Left lung (tissue), 4 donors: ENCODE measurements at regions not wholly inside any gene's neighbourhood (a gene's known extent, or its start where the extent isn't known, plus 50 kb on each side); places are given as distances from the start of the nearest gene placed in this dataset.

Experiments used
- ATAC-seq: fragments of 200-7000 bp; cut with Tn5 transposase; one replicate; pipeline ENCODE4 v1.9.1; 2020; ENCODE audit warnings: moderate library complexity
- DNase-seq, 4 donors: peaks; one replicate each; pipeline ENCODE4 v3.0.0-alpha.2; 2013 to 2020
- H3K27ac ChIP-seq, 2 donors: fragments of 200-600 bp; sonication (generic) in 1 of 2; one replicate each; pipeline versions ENCODE4 v1.5.0 to v1.8.0; 2020 to 2021
- H3K27me3 ChIP-seq, 2 donors: fragments of 200-600 bp; sonication (generic) in 1 of 2; one replicate each; pipeline versions ENCODE4 v1.5.0 to v1.8.0; 2020 to 2021
- H3K36me3 ChIP-seq, 2 donors: fragments of 200-600 bp; sonication (generic) in 1 of 2; one replicate each; pipeline versions ENCODE4 v1.5.0 to v1.8.0; 2020 to 2021
- H3K4me1 ChIP-seq, 2 donors: fragments of 200-600 bp; one replicate each; pipeline ENCODE4 v1.8.0; 2021
- H3K4me3 ChIP-seq, 2 donors: fragments of 200-600 bp; sonication (generic) in 1 of 2; one replicate each; pipeline versions ENCODE4 v1.5.0 to v1.8.0; 2020 to 2021; ENCODE audit warnings: mild to moderate bottlenecking in 1 of 2
- H3K9me3 ChIP-seq, 2 donors: fragments of 200-600 bp; sonication (generic) in 1 of 2; one replicate each; pipeline versions ENCODE4 v1.5.0 to v1.8.0; 2020 to 2021
- CTCF ChIP-seq, 2 donors: fragments of 200-600 bp; sonication (generic) in 1 of 2; IDR thresholded peaks; one replicate each; pipeline versions ENCODE4 v1.5.0 to v1.8.0; 2021; ENCODE audit warnings: antibody characterized with exemption in 2 of 2
- intact Hi-C, 2 donors: fragments of 100-400 bp; cut with DNase I; formaldehyde crosslinking; loops; one replicate each; pipeline versions ENCODE4 v1.11.2 to v1.14.2; 2022
- donor health status: DM: no; HTN: yes; CAD: no.
- donor health status: DM: no; HTN: no; CAD: no.

- no peak for ATAC-seq
- DNase-seq: peak in 1 of 4 donors; percentile 49
- Histone ChIP-seq H3K4me1 (peaks cover 40 to 70% of the 10 kb centered on the region in 2 donors), H3K9me3 (no peaks in the 10 kb centered on the region), H3K27me3 (peaks cover 0 to 7% of the 10 kb centered on the region in 2 donors), H3K27ac (peak overlapping the region; percentile 94 to 96), H3K4me3 (peak overlapping the region; percentile 44 to 45), H3K36me3 (no peaks in the 10 kb centered on the region)
- intact Hi-C loops: loop anchor here in 1 of 2 donors (5.0 kb wide), 1 partner anchor 110 kb away; the partner anchor contains the start of gene ARF6
- TF ChIP-seq CTCF (IDR thresholded peaks at IDR 0.05): no peak
These were observed 109.4 kb downstream of the ARF6 start for GRCh38 chr14:50001999-50002925.

GRCh38 chr14:50002926-50003212 is 110.0 kb downstream of the ARF6 start:
- H3K36me3 ChIP-seq: no peaks in the 10 kb centered on the region
- ATAC-seq: no peak
- H3K27ac ChIP-seq: peak overlapping the region; percentile 94 to 96
- H3K9me3 ChIP-seq: no peaks in the 10 kb centered on the region
- H3K4me3 ChIP-seq: peak overlapping the region; percentile 44 to 45
- peaks cover 40 to 69% of the 10 kb centered on the region in 2 donors for H3K4me1 ChIP-seq
- no peak for TF ChIP-seq CTCF (IDR thresholded peaks at IDR 0.05)
- peaks cover 0 to 7% of the 10 kb centered on the region in 2 donors for H3K27me3 ChIP-seq
- DNase-seq: no peak
- intact Hi-C loops: loop anchor here in 1 of 2 donors (5.0 kb wide), 1 partner anchor 111 kb away; the partner anchor contains the start of gene ARF6

GRCh38 chr14:50003213-50004021 is 110.5 kb downstream of the ARF6 start:
- Histone ChIP-seq H3K27me3 (peaks cover 0 to 7% of the 10 kb centered on the region in 2 donors), H3K4me3 (peak overlapping the region; percentile 44 to 45), H3K36me3 (no peaks in the 10 kb centered on the region), H3K4me1 (peaks cover 40 to 64% of the 10 kb centered on the region in 2 donors), H3K9me3 (no peaks in the 10 kb centered on the region), H3K27ac (peak overlapping the region; percentile 94 to 96)
- ATAC-seq (peak; percentile 65), DNase-seq (peak; percentile 74 to 94 (median 88))
- peak; percentile 22 to 33 for TF ChIP-seq CTCF (IDR thresholded peaks at IDR 0.05)
- intact Hi-C loops: loop anchor here in 1 of 2 donors (5.0 kb wide), 1 partner anchor 111 kb away; the partner anchor contains the start of gene ARF6

- DNase-seq (no peak), ATAC-seq (no peak)
- no peak for TF ChIP-seq CTCF (IDR thresholded peaks at IDR 0.05)
- peaks cover 0 to 7% of the 10 kb centered on the region in 2 donors for H3K27me3 ChIP-seq
- intact Hi-C loops: no loop called here
- H3K9me3 ChIP-seq: no peaks in the 10 kb centered on the region
- peaks cover 19 to 37% of the 10 kb centered on the region in 2 donors for H3K4me1 ChIP-seq
- no peak overlapping the region for H3K4me3 ChIP-seq
- H3K36me3 ChIP-seq: no peaks in the 10 kb centered on the region
- H3K27ac ChIP-seq: no peak overlapping the region
These were observed 110.2 kb downstream of the VCPKMT start for GRCh38 chr14:50006141-50006540.
